ENCODE measurements at regions not wholly inside any gene's neighbourhood (a gene's known extent, or its start where the extent isn't known, plus 50 kb on each side); places are given as distances from the start of the nearest gene placed in this dataset.
"Not testable (repeated sequence)": the region's sequence is repeated elsewhere in the genome, so short reads cannot be mapped to it uniquely, and the experiment has no call there.

- DNase-seq (ENCODE audit: low read depth): peak; percentile 57
Measured at GRCh38 chr2:20130821-20131645, 79.6 kb upstream of the LAPTM4A start.

GRCh38 chr2:20130160-20130560 lies 78.7 kb upstream of the LAPTM4A start:
- DNase-seq (ENCODE audit: low read depth): no peak

- DNase-seq (ENCODE audit: low read depth): no peak
Measured at GRCh38 chr2:20129331-20130159, 78.1 kb upstream of the LAPTM4A start.

- no peak for DNase-seq (ENCODE audit: low read depth)
Measured at GRCh38 chr2:20128506-20129330, 77.3 kb upstream of the LAPTM4A start.

GRCh38 chr2:20126469-20126868 lies 75.0 kb upstream of the LAPTM4A start:
- no peak for DNase-seq (ENCODE audit: low read depth)

GRCh38 chr2:20126040-20126439 lies 74.6 kb upstream of the LAPTM4A start:
- no peak for DNase-seq (ENCODE audit: low read depth)

GRCh38 chr2:20125616-20126015 lies 74.2 kb upstream of the LAPTM4A start:
- no peak for DNase-seq (ENCODE audit: low read depth)

- no peak for DNase-seq (ENCODE audit: low read depth)
Measured at GRCh38 chr2:20125164-20125563, 73.7 kb upstream of the LAPTM4A start.

GRCh38 chr2:20123871-20124594 lies 72.6 kb upstream of the LAPTM4A start:
- DNase-seq (ENCODE audit: low read depth): no peak

- DNase-seq (ENCODE audit: low read depth): no peak
Measured at GRCh38 chr2:20122864-20123263, 71.4 kb upstream of the LAPTM4A start.

GRCh38 chr2:20120569-20121416 lies 69.4 kb upstream of the LAPTM4A start:
- no peak for DNase-seq (ENCODE audit: low read depth)

GRCh38 chr2:20118051-20118450 lies 66.6 kb upstream of the LAPTM4A start:
- no peak for DNase-seq (ENCODE audit: low read depth)

- DNase-seq (ENCODE audit: low read depth): no peak
Measured at GRCh38 chr2:20115902-20116301, 64.5 kb upstream of the LAPTM4A start.

GRCh38 chr2:20115374-20115773 lies 63.9 kb upstream of the LAPTM4A start:
- no peak for DNase-seq (ENCODE audit: low read depth)

- no peak for DNase-seq (ENCODE audit: low read depth)
Measured at GRCh38 chr2:20113986-20114938, 62.8 kb upstream of the LAPTM4A start.

- DNase-seq (ENCODE audit: low read depth): no peak
Measured at GRCh38 chr2:20113004-20113796, 61.8 kb upstream of the LAPTM4A start.

GRCh38 chr2:20112361-20112760 lies 60.9 kb upstream of the LAPTM4A start:
- not testable (repeated sequence) for DNase-seq (ENCODE audit: low read depth)
